ENCODE measurements at regions not wholly inside any gene's neighbourhood (a gene's known extent, or its start where the extent isn't known, plus 50 kb on each side); places are given as distances from the start of the nearest gene placed in this dataset.

GRCh38 chr4:125392694-125393093 lies 77.9 kb downstream of the FAT4 start:
- no peak for TF ChIP-seq CTCF (IDR thresholded peaks at IDR 0.05)
- no peak for TF ChIP-seq POLR2A (IDR thresholded peaks at IDR 0.05)

Measured in lower leg skin (tissue), 3 donors.